ENCODE measurements at regions not wholly inside any gene's neighbourhood (a gene's known extent, or its start where the extent isn't known, plus 50 kb on each side); places are given as distances from the start of the nearest gene placed in this dataset.

GRCh38 chr2:180208841-180209240 is 201.7 kb upstream of the CWC22 start:
- TF ChIP-seq POLR2A (IDR thresholded peaks at IDR 0.05; ENCODE audit: borderline replicate concordance, extremely low read depth, insufficient read depth, insufficient read length) (no peak), EZH2 (IDR thresholded peaks at IDR 0.05) (no peak), RAD21 (IDR thresholded peaks at IDR 0.05; ENCODE audit: low read depth) (no peak), CTCF (IDR thresholded peaks at IDR 0.05 in 2 of 3, conservative IDR thresholded peaks at IDR 0.05 in 1 of 3; ENCODE audit: borderline replicate concordance in 1 of 3, insufficient read depth in 1 of 3, low read depth in 2 of 3, low read length in 2 of 3) (no peak), FOSL1 (IDR thresholded peaks at IDR 0.05; ENCODE audit: low read depth) (no peak), EZH2phosphoT487 (IDR thresholded peaks at IDR 0.05; ENCODE audit: borderline replicate concordance) (no peak), MAX (IDR thresholded peaks at IDR 0.05) (no peak), YY1 (IDR thresholded peaks at IDR 0.05; ENCODE audit: extremely low read depth, insufficient replicate concordance, low read depth, low read length) (no peak), SIN3A (IDR thresholded peaks at IDR 0.05; ENCODE audit: low read depth) (no peak)
